ENCODE measurements at regions not wholly inside any gene's neighbourhood (a gene's known extent, or its start where the extent isn't known, plus 50 kb on each side); places are given as distances from the start of the nearest gene placed in this dataset.

DNA sequence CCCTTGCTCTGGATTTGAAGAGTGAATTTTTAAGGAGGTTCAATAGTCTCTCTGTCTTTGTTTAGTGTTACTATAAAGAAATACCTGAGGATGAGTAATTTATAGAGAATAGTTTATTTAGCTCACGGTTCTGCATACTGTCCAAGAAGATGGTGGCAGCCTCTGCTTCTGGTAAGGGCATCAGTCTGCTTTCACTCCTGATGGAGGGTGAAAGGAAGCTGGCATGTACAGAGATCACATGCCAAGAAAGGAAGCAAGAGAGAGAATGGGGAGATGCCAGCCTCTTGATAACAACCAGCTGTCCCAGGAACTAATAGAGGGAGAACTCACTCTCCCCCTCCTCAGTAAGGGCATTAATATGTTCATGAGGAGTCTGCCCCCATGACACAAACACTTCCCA is 917.5 kb upstream of the GOT2 start:
- TF ChIP-seq EZH2 (IDR thresholded peaks at IDR 0.05; ENCODE audit: borderline replicate concordance, low read length): no peak
- TF ChIP-seq, protein P1, sequence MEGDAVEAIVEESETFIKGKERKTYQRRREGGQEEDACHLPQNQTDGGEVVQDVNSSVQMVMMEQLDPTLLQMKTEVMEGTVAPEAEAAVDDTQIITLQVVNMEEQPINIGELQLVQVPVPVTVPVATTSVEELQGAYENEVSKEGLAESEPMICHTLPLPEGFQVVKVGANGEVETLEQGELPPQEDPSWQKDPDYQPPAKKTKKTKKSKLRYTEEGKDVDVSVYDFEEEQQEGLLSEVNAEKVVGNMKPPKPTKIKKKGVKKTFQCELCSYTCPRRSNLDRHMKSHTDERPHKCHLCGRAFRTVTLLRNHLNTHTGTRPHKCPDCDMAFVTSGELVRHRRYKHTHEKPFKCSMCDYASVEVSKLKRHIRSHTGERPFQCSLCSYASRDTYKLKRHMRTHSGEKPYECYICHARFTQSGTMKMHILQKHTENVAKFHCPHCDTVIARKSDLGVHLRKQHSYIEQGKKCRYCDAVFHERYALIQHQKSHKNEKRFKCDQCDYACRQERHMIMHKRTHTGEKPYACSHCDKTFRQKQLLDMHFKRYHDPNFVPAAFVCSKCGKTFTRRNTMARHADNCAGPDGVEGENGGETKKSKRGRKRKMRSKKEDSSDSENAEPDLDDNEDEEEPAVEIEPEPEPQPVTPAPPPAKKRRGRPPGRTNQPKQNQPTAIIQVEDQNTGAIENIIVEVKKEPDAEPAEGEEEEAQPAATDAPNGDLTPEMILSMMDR (conservative IDR thresholded peaks at IDR 0.05 in 1 of 2, IDR thresholded peaks at IDR 0.05 in 1 of 2; ENCODE audit: extremely low read depth in 1 of 2, insufficient read depth in 1 of 2, low read depth in 1 of 2, low read length in 2 of 2): no peak
